Smooth muscle cell (in vitro differentiated cells): ENCODE measurements at regions not wholly inside any gene's neighbourhood (a gene's known extent, or its start where the extent isn't known, plus 50 kb on each side); places are given as distances from the start of the nearest gene placed in this dataset.
"Not testable (repeated sequence)": the region's sequence is repeated elsewhere in the genome, so short reads cannot be mapped to it uniquely, and the experiment has no call there.

ENCODE experiments used
- DNase-seq: peaks from one replicate; lab custom pipeline; 2025; ENCODE audit not compliant: unreplicated experiment; lab: John Stamatoyannopoulos, UW
- H2AFZ ChIP-seq: fragments of 200-600 bp; sonication (generic); 2 replicates; pipeline ENCODE4 v1.6.0; 2016; ENCODE audit warnings: antibody characterized with exemption, low read depth, mild to moderate bottlenecking
- H3F3A ChIP-seq: fragments of 200-600 bp; sonication (generic); 2 replicates; pipeline ENCODE4 v1.6.0; 2017; ENCODE audit warnings: antibody characterized with exemption, low read depth
- H3K27ac ChIP-seq: fragments of 200-600 bp; sonication (generic); 2 replicates; pipeline ENCODE4 v1.5.1; 2016; ENCODE audit warnings: low read depth, mild to moderate bottlenecking
- H3K27me3 ChIP-seq: fragments of 200-600 bp; sonication (generic); 2 replicates; pipeline ENCODE4 v1.6.1; 2016; ENCODE audit warnings: low read depth, mild to moderate bottlenecking
- H3K36me3 ChIP-seq: fragments of 200-600 bp; sonication (generic); 2 replicates; pipeline ENCODE4 v1.5.1; 2016; ENCODE audit warnings: low read depth
- H3K4me1 ChIP-seq: fragments of 200-600 bp; sonication (generic); 2 replicates; pipeline ENCODE4 v1.5.1; 2016; ENCODE audit warnings: low read depth
- H3K4me2 ChIP-seq: fragments of 200-600 bp; sonication (generic); 2 replicates; pipeline ENCODE4 v1.6.0; 2016; ENCODE audit warnings: mild to moderate bottlenecking
- H3K4me3 ChIP-seq: fragments of 200-600 bp; sonication (generic); 2 replicates; pipeline ENCODE4 v1.5.1; 2016; ENCODE audit warnings: mild to moderate bottlenecking
- H3K79me2 ChIP-seq: fragments of 200-600 bp; sonication (generic); 2 replicates; pipeline ENCODE4 v1.6.0; 2016; ENCODE audit warnings: low read depth, mild to moderate bottlenecking
- H3K9ac ChIP-seq: fragments of 200-600 bp; sonication (generic); 2 replicates; pipeline ENCODE4 v1.6.0; 2016; ENCODE audit warnings: low read depth
- H3K9me3 ChIP-seq: fragments of 200-600 bp; sonication (generic); replicated peaks from 2 replicates; pipeline ENCODE4 v1.5.1; 2016; ENCODE audit warnings: low read depth
- H4K20me1 ChIP-seq: fragments of 200-600 bp; sonication (generic); 2 replicates; pipeline ENCODE4 v1.6.0; 2016; ENCODE audit warnings: low read depth
- WGBS: methylation state at CpG from one replicate; pipeline ENCODE4 v1.1.7; 2016; ENCODE audit warnings: low lambda C conversion rate; 5-methylcytosine and 5-hydroxymethylcytosine counted together
- TF ChIP-seq, protein P1 (sequence below): fragments of 200-600 bp; sonication (generic); IDR thresholded peaks from 2 replicates; pipeline ENCODE4 v1.5.1; 2017; ENCODE audit warnings: borderline replicate concordance, mild to moderate bottlenecking, antibody characterized with exemption; ENCODE audit not compliant: insufficient read depth, poor library complexity, severe bottlenecking

DNA sequence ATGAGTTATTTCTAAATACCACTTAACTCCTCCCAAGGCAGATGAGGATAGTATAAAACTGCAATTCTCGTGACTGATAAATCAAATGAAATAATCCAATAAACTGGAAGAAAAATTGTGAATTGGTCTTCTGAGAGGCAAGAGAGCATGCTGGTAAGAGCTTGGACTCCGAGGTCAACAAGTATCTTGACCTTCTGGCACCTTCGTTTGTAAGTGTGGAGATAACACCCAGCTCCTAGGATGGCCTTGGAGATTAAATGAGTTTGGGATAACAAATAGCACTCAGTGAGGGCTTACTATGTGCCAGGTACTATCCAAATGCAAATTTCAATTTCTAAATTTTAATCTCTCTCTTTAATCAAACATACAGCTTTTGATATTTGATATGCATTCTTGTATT lies 866.3 kb upstream of the WWC1 start:
- Histone ChIP-seq H3K9ac (no peak overlapping the region), H3K9me3 (no peaks in the 10 kb centered on the region), H4K20me1 (no peaks in the 10 kb centered on the region), H3F3A (no peaks in the 10 kb centered on the region), H3K4me1 (peaks cover 9% of the 10 kb centered on the region), H3K36me3 (no peaks in the 10 kb centered on the region), H2AFZ (no peak overlapping the region), H3K79me2 (no peaks in the 10 kb centered on the region), H3K4me2 (no peak overlapping the region), H3K27ac (no peak overlapping the region), H3K4me3 (no peak overlapping the region), H3K27me3 (no peaks in the 10 kb centered on the region)
- no peak for DNase-seq
- TF ChIP-seq, protein P1, sequence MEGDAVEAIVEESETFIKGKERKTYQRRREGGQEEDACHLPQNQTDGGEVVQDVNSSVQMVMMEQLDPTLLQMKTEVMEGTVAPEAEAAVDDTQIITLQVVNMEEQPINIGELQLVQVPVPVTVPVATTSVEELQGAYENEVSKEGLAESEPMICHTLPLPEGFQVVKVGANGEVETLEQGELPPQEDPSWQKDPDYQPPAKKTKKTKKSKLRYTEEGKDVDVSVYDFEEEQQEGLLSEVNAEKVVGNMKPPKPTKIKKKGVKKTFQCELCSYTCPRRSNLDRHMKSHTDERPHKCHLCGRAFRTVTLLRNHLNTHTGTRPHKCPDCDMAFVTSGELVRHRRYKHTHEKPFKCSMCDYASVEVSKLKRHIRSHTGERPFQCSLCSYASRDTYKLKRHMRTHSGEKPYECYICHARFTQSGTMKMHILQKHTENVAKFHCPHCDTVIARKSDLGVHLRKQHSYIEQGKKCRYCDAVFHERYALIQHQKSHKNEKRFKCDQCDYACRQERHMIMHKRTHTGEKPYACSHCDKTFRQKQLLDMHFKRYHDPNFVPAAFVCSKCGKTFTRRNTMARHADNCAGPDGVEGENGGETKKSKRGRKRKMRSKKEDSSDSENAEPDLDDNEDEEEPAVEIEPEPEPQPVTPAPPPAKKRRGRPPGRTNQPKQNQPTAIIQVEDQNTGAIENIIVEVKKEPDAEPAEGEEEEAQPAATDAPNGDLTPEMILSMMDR = no peak
- WGBS = 69% methylated on average over 3 of the region's 3 CpGs

DNA sequence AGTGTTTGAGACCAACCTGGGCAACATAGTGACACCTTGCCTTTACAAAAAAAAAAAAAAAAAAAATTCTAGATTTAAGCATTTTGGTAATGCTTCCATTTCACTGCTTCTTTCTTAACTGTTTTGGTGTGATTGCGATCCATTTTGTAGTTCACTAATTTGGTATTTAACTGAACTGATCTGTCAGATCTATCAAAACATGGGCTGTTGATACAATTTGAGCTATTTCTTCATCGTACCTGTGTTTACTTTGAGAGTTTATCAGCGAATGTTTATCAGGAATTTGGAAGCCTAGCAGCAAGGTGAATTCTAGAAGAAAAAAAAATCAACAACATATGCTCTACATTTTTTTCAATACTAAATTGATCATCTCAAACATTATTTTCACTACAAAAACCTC lies 864.9 kb upstream of the WWC1 start:
- Histone ChIP-seq H3K27me3 (no peaks in the 10 kb centered on the region), H4K20me1 (no peaks in the 10 kb centered on the region), H2AFZ (no peak overlapping the region), H3K9ac (no peak overlapping the region), H3K4me1 (peaks cover 9% of the 10 kb centered on the region), H3K79me2 (no peaks in the 10 kb centered on the region), H3K4me2 (no peak overlapping the region), H3K4me3 (no peak overlapping the region), H3K9me3 (no peaks in the 10 kb centered on the region), H3K36me3 (no peaks in the 10 kb centered on the region), H3F3A (no peaks in the 10 kb centered on the region), H3K27ac (no peak overlapping the region)
- TF ChIP-seq, protein P1 = no peak
- DNase-seq = no peak
- WGBS = 95% methylated on average over 3 of the region's 3 CpGs

DNA sequence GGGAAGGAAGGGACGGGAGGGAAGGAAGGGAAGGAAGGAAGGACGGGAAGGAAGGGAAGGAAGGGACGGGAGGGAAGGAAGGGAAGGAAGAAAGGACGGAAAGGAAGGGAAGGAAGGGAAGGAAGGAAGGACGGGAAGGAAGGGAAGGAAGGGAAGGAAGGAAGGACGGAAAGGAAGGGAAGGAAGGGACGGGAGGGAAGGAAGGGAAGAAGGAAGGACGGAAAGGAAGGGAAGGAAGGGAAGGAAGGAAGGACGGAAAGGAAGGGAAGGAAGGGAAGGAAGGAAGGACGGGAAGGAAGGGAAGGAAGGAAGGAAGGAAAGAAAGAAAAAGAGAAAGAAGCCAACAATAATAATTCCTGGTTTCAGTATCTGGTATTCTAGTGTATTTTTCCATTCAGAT lies 863.8 kb upstream of the WWC1 start:
- not testable (repeated sequence) for H3K9me3 ChIP-seq, H3K4me1 ChIP-seq, H3K9ac ChIP-seq, H3K27ac ChIP-seq, H3F3A ChIP-seq, H3K79me2 ChIP-seq, H3K27me3 ChIP-seq, H3K4me2 ChIP-seq, DNase-seq, H4K20me1 ChIP-seq, H2AFZ ChIP-seq, H3K36me3 ChIP-seq, H3K4me3 ChIP-seq
- WGBS = 58% methylated on average over 7 of the region's 10 CpGs

DNA sequence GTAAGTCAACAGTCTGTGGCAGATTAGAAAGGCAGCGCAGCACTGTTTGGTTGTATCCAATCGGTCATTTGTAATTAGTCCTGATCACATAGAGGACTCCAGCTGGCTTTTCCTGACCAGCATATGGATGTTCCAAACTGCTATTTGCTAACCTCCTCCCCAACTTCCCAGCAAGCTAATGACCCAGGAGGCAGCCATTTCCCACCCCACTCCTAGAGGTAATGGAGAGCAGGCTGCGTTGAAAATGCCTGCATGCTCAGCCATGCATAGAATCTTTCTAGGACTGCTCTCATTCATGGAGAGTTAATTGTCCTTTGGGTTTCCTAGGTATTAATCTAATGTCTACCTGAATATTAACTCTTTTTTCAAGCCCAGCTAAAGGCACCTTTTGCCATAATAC lies 850.6 kb upstream of the WWC1 start:
- TF ChIP-seq, protein P1 = no peak
- H2AFZ ChIP-seq = no peak overlapping the region
- H3K4me1 ChIP-seq = no peaks in the 10 kb centered on the region
- H3K27ac ChIP-seq = no peak overlapping the region
- no peaks in the 10 kb centered on the region for H3K36me3 ChIP-seq
- no peaks in the 10 kb centered on the region for H3K27me3 ChIP-seq
- 61% methylated on average over 3 of the region's 3 CpGs for WGBS
- no peak overlapping the region for H3K4me2 ChIP-seq
- no peaks in the 10 kb centered on the region for H3F3A ChIP-seq
- H3K4me3 ChIP-seq = no peak overlapping the region
- no peak for DNase-seq
- no peaks in the 10 kb centered on the region for H3K9me3 ChIP-seq
- H4K20me1 ChIP-seq = no peaks in the 10 kb centered on the region
- H3K9ac ChIP-seq = no peak overlapping the region
- no peaks in the 10 kb centered on the region for H3K79me2 ChIP-seq
